Keratinocyte (primary cell): ENCODE measurements at regions not wholly inside any gene's neighbourhood (a gene's known extent, or its start where the extent isn't known, plus 50 kb on each side); places are given as distances from the start of the nearest gene placed in this dataset.

Experiments used
- DNase-seq: peaks from one replicate; pipeline ENCODE4 v3.0.0-alpha.2; 2011; ENCODE audit warnings: low read depth, missing footprints, low spot score
- FAIRE-seq: peaks from 2 replicates; lab custom pipeline; 2011; peaks lifted over from hg19 to GRCh38; lab: Jason Lieb, UNC
- H2AFZ ChIP-seq: 2 replicates; pipeline ENCODE4 v1.6.0; 2012; ENCODE audit warnings: low read length, control low read depth, inconsistent platforms; ENCODE audit not compliant: control insufficient read depth
- H3K27ac ChIP-seq: 2 replicates; pipeline ENCODE4 v1.5.1; 2011; ENCODE audit warnings: low read length; ENCODE audit not compliant: control insufficient read depth, insufficient read depth
- H3K27me3 ChIP-seq: 3 replicates; pipeline ENCODE4 v1.6.0; 2011; ENCODE audit warnings: low read length; ENCODE audit not compliant: control insufficient read depth, insufficient read depth; ENCODE audit errors: extremely low read depth
- H3K36me3 ChIP-seq, 2 experiments: 2 replicates in 1 of 2; 3 replicates in 1 of 2; pipeline ENCODE4 v1.5.1; 2011; ENCODE audit warnings: low read length in 2 of 2, mild to moderate bottlenecking in 1 of 2; ENCODE audit not compliant: control insufficient read depth in 2 of 2, insufficient read depth in 2 of 2; ENCODE audit errors: extremely low read depth in 1 of 2
- H3K4me1 ChIP-seq: 3 replicates; pipeline ENCODE4 v1.5.1; 2011; ENCODE audit warnings: low read length; ENCODE audit not compliant: control insufficient read depth, insufficient read depth; ENCODE audit errors: extremely low read depth
- H3K4me2 ChIP-seq: 3 replicates; pipeline ENCODE4 v1.6.0; 2011; ENCODE audit warnings: low read depth, low read length; ENCODE audit not compliant: control insufficient read depth, insufficient read depth; ENCODE audit errors: extremely low read depth
- H3K4me3 ChIP-seq, 3 experiments: fragments of 200-600 bp in 1 of 3; sonication (generic) in 1 of 3; 2 replicates in 2 of 3; 3 replicates in 1 of 3; pipeline ENCODE4 v1.5.1; 2011 to 2016; ENCODE audit warnings: low read length in 3 of 3, mild to moderate bottlenecking in 3 of 3, control low read depth in 2 of 3, inconsistent platforms in 1 of 3, low read depth in 1 of 3, mixed read lengths in 1 of 3, mixed run types in 1 of 3, moderate library complexity in 1 of 3; ENCODE audit not compliant: control insufficient read depth in 2 of 3, insufficient read depth in 2 of 3; ENCODE audit errors: extremely low read depth in 1 of 3
- H3K79me2 ChIP-seq: 2 replicates; pipeline ENCODE4 v1.6.0; 2012; ENCODE audit warnings: low read length; ENCODE audit not compliant: control insufficient read depth, insufficient read depth
- H3K9ac ChIP-seq: 3 replicates; pipeline ENCODE4 v1.6.0; 2011; ENCODE audit warnings: low read length; ENCODE audit not compliant: control insufficient read depth, insufficient read depth; ENCODE audit errors: extremely low read depth
- H3K9me1 ChIP-seq: 3 replicates; pipeline ENCODE4 v1.6.0; 2011; ENCODE audit warnings: low read length; ENCODE audit not compliant: control insufficient read depth, insufficient read depth; ENCODE audit errors: extremely low read depth
- H3K9me3 ChIP-seq: 2 replicates; pipeline ENCODE4 v1.5.1; 2012; ENCODE audit warnings: low read depth, low read length; ENCODE audit not compliant: control insufficient read depth
- H4K20me1 ChIP-seq: 3 replicates; pipeline ENCODE4 v1.6.0; 2011; ENCODE audit warnings: low read length; ENCODE audit not compliant: control insufficient read depth, insufficient read depth; ENCODE audit errors: extremely low read depth
- EZH2 ChIP-seq: IDR thresholded peaks from one replicate; pipeline ENCODE4 v1.6.1; 2012; ENCODE audit warnings: inconsistent platforms, mild to moderate bottlenecking, low read length, moderate library complexity
- dilution Hi-C: fragments of 300-500 bp; cut with MboI; formaldehyde crosslinking; loops from one replicate; pipeline ENCODE4 v1.7.0; 2020; ENCODE audit warnings: low sequenced_read_pairs; ENCODE audit not compliant: extremely low pct_ligation_motif_present
- TF ChIP-seq, protein P1 (sequence below), 3 experiments: IDR thresholded peaks in 1 of 3; conservative IDR thresholded peaks in 1 of 3; optimal IDR thresholded peaks in 1 of 3; 2 replicates in 2 of 3; 3 replicates in 1 of 3; pipeline versions ENCODE3 to v1.5.1; 2011; ENCODE audit warnings: low read length in 3 of 3, mild to moderate bottlenecking in 3 of 3, moderate library complexity in 2 of 3, control low read depth in 1 of 3, inconsistent platforms in 1 of 3; ENCODE audit not compliant: insufficient read depth in 2 of 3; ENCODE audit errors: extremely low read depth in 1 of 3

- no peak for DNase-seq
- dilution Hi-C loops: no loop called here
Measured at GRCh38 chr11:70845591-70846041, 406.8 kb downstream of the SHANK2 start.

GRCh38 chr11:70846781-70847655 is 405.4 kb downstream of the SHANK2 start:
- Histone ChIP-seq H2AFZ (no peak overlapping the region), H3K4me1 (no peaks in the 10 kb centered on the region), H3K4me2 (no peak overlapping the region), H3K36me3 (no peaks in the 10 kb centered on the region), H3K9me3 (peaks cover 12% of the 10 kb centered on the region), H4K20me1 (no peaks in the 10 kb centered on the region), H3K27ac (no peak overlapping the region), H3K27me3 (no peaks in the 10 kb centered on the region), H3K9me1 (no peaks in the 10 kb centered on the region), H3K79me2 (no peaks in the 10 kb centered on the region), H3K4me3 (no peak overlapping the region), H3K9ac (no peak overlapping the region)
- dilution Hi-C loops: no loop called here
- FAIRE-seq (no peak), DNase-seq (no peak)
- TF ChIP-seq, protein P1, sequence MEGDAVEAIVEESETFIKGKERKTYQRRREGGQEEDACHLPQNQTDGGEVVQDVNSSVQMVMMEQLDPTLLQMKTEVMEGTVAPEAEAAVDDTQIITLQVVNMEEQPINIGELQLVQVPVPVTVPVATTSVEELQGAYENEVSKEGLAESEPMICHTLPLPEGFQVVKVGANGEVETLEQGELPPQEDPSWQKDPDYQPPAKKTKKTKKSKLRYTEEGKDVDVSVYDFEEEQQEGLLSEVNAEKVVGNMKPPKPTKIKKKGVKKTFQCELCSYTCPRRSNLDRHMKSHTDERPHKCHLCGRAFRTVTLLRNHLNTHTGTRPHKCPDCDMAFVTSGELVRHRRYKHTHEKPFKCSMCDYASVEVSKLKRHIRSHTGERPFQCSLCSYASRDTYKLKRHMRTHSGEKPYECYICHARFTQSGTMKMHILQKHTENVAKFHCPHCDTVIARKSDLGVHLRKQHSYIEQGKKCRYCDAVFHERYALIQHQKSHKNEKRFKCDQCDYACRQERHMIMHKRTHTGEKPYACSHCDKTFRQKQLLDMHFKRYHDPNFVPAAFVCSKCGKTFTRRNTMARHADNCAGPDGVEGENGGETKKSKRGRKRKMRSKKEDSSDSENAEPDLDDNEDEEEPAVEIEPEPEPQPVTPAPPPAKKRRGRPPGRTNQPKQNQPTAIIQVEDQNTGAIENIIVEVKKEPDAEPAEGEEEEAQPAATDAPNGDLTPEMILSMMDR (optimal IDR thresholded peaks at IDR 0.05 in 1 of 3, IDR thresholded peaks at IDR 0.05 in 1 of 3, conservative IDR thresholded peaks at IDR 0.05 in 1 of 3; ENCODE audit: extremely low read depth in 1 of 3, insufficient read depth in 2 of 3, low read length in 3 of 3): no peak
- no peak for TF ChIP-seq EZH2

More at GRCh38 chr11:70845591-70846041, 406.8 kb downstream of the SHANK2 start:
- Histone ChIP-seq H2AFZ (no peak overlapping the region), H3K27me3 (no peaks in the 10 kb centered on the region), H3K36me3 (no peaks in the 10 kb centered on the region), H3K4me2 (no peak overlapping the region), H3K4me3 (no peak overlapping the region), H3K9ac (no peak overlapping the region), H3K9me1 (no peaks in the 10 kb centered on the region), H3K9me3 (peaks cover 14% of the 10 kb centered on the region), H3K4me1 (no peaks in the 10 kb centered on the region), H3K79me2 (no peaks in the 10 kb centered on the region), H3K27ac (no peak overlapping the region), H4K20me1 (no peaks in the 10 kb centered on the region)
- TF ChIP-seq EZH2: no peak
- TF ChIP-seq, protein P1 (optimal IDR thresholded peaks at IDR 0.05 in 1 of 3, IDR thresholded peaks at IDR 0.05 in 1 of 3, conservative IDR thresholded peaks at IDR 0.05 in 1 of 3; ENCODE audit: extremely low read depth in 1 of 3, insufficient read depth in 2 of 3, low read length in 3 of 3): no peak
- no peak for FAIRE-seq
